GM19455 (cell line): ENCODE measurements at regions not wholly inside any gene's neighbourhood (a gene's known extent, or its start where the extent isn't known, plus 50 kb on each side); places are given as distances from the start of the nearest gene placed in this dataset.

Experiments
- ATAC-seq: cut with Tn5 transposase; IDR thresholded peaks from one replicate; pipeline ENCODE4 v1.9.1; 2021; ENCODE audit not compliant: unreplicated experiment

- no peak for ATAC-seq
These were observed 54.5 kb downstream of the CLDN34 start for GRCh38 chrX:10021461-10022272.

- no peak for ATAC-seq
These were observed 55.0 kb downstream of the CLDN34 start for GRCh38 chrX:10022273-10022541.

GRCh38 chrX:10022580-10023245, 55.6 kb downstream of the CLDN34 start:
- ATAC-seq: no peak

GRCh38 chrX:10023821-10024220, 56.7 kb downstream of the CLDN34 start:
- ATAC-seq: no peak

- ATAC-seq: no peak
These were observed 58.8 kb downstream of the CLDN34 start for GRCh38 chrX:10025742-10026493.

GRCh38 chrX:10028283-10029104, 61.3 kb downstream of the CLDN34 start:
- ATAC-seq: no peak

GRCh38 chrX:10030570-10030969, 63.4 kb downstream of the CLDN34 start:
- ATAC-seq: no peak

- ATAC-seq: no peak
These were observed 64.6 kb downstream of the CLDN34 start for GRCh38 chrX:10031746-10032145.

GRCh38 chrX:10032147-10032546, 65.0 kb downstream of the CLDN34 start:
- no peak for ATAC-seq

GRCh38 chrX:10033375-10034007, 66.3 kb downstream of the CLDN34 start:
- ATAC-seq: no peak

- no peak for ATAC-seq
These were observed 67.6 kb downstream of the CLDN34 start for GRCh38 chrX:10034740-10035260.

- no peak for ATAC-seq
These were observed 71.4 kb downstream of the CLDN34 start for GRCh38 chrX:10038585-10038984.

GRCh38 chrX:10039821-10040793, 72.9 kb downstream of the CLDN34 start:
- ATAC-seq: no peak

- no peak for ATAC-seq
These were observed 73.8 kb downstream of the CLDN34 start for GRCh38 chrX:10040961-10041360.

- ATAC-seq: no peak
These were observed 74.2 kb downstream of the CLDN34 start for GRCh38 chrX:10041383-10041782.

- ATAC-seq: no peak
These were observed 74.9 kb downstream of the CLDN34 start for GRCh38 chrX:10042055-10042454.

GRCh38 chrX:10043386-10043785, 76.2 kb downstream of the CLDN34 start:
- no peak for ATAC-seq

- no peak for ATAC-seq
These were observed 76.9 kb downstream of the CLDN34 start for GRCh38 chrX:10044021-10044420.

- ATAC-seq: no peak
These were observed 78.3 kb downstream of the CLDN34 start for GRCh38 chrX:10045327-10046000.
